ENCODE measurements at regions not wholly inside any gene's neighbourhood (a gene's known extent, or its start where the extent isn't known, plus 50 kb on each side); places are given as distances from the start of the nearest gene placed in this dataset.

DNA sequence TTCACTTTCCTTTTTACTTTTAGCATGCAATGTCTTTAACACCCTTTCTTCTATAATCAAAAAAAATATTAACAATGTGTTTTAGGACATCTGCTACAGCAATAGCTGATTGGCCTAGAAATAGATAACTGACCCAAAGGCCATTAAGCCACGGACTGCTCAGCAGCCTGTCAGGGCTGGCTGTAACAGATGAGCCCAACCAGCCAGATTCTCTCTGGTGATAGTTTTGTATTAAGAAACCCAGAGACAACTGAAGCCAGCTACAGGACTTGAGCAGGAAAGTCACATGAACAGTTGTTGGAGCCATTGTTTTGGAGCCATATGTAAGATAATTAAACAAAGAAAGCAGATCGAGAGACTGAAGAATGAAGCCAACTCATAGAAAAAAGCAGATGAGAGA lies 80.3 kb downstream of the DDIT4L start:
- BruUV-seq (replicated peaks) = no TSS peak
- intact Hi-C loops (cut with micrococcal nuclease; ENCODE audit: unreplicated experiment) = no loop called here
- DNase-seq (ENCODE audit: low read depth, low spot score) (no peak), ATAC-seq (no peak)
- Histone ChIP-seq H3K27ac (ENCODE audit: low read length) (no peak overlapping the region), H3K4me3 (ENCODE audit: low read depth in 2 of 2, low read length in 2 of 2) (no peak overlapping the region), H3K4me1 (ENCODE audit: control insufficient read depth, insufficient read depth, low read length) (no peaks in the 10 kb centered on the region), H3K9me3 (ENCODE audit: control insufficient read depth, insufficient read depth, low read depth, low read length) (no peaks in the 10 kb centered on the region), H3K36me3 (ENCODE audit: control insufficient read depth, insufficient read depth, low read length) (no peaks in the 10 kb centered on the region), H3K27me3 (ENCODE audit: control insufficient read depth, insufficient read depth, low read length) (no peaks in the 10 kb centered on the region)
- ChIA-PET CTCF (no interaction called here), POLR2A (no interaction called here)
- in situ Hi-C loops (cut with HindIII; ENCODE audit: low pct_unique_long_range_greater_than_20kb, low sequenced_read_pairs) = no loop called here
- TF ChIP-seq CTCF (IDR thresholded peaks at IDR 0.05) (no peak), TCF7L2 (IDR thresholded peaks at IDR 0.05; ENCODE audit: low read depth, low read length) (no peak), SIN3A (IDR thresholded peaks at IDR 0.05; ENCODE audit: borderline replicate concordance, insufficient read depth, low read depth, low read length) (no peak), REST (IDR thresholded peaks at IDR 0.05; ENCODE audit: insufficient read depth in 1 of 2, low read depth in 2 of 2, low read length in 1 of 2) (no peak), POLR2AphosphoS5 (IDR thresholded peaks at IDR 0.05; ENCODE audit: low read depth, low read length) (no peak)

DNA sequence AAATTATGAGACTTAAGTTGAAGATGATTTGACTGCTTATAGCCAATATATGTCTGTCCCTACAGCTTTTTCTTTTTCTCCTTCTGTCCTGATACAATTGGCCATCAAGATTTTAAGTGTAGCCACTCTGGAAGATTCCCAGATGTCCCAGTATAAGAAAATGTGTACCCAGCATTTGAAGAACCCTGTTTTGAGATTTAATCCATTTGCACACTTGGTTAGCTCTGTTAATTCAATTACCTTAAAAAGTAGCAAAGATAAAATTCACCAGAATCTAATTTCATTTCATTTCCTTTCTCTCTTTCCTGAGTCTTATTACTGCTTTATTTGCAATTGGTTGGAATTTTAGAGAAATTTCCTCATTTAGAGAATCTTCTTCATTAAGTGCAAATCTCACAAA lies 81.4 kb downstream of the DDIT4L start:
- Histone ChIP-seq H3K27ac (ENCODE audit: low read length) (no peak overlapping the region), H3K4me3 (ENCODE audit: low read depth in 2 of 2, low read length in 2 of 2) (no peak overlapping the region), H3K4me1 (ENCODE audit: control insufficient read depth, insufficient read depth, low read length) (no peaks in the 10 kb centered on the region), H3K36me3 (ENCODE audit: control insufficient read depth, insufficient read depth, low read length) (no peaks in the 10 kb centered on the region), H3K9me3 (ENCODE audit: control insufficient read depth, insufficient read depth, low read depth, low read length) (no peaks in the 10 kb centered on the region), H3K27me3 (ENCODE audit: control insufficient read depth, insufficient read depth, low read length) (no peaks in the 10 kb centered on the region)
- ChIA-PET POLR2A (no interaction called here), CTCF (no interaction called here)
- intact Hi-C loops (cut with micrococcal nuclease; ENCODE audit: unreplicated experiment) (no loop called here), in situ Hi-C loops (cut with HindIII; ENCODE audit: low pct_unique_long_range_greater_than_20kb, low sequenced_read_pairs) (no loop called here)
- BruUV-seq (replicated peaks) = no TSS peak
- no peak for DNase-seq (ENCODE audit: low read depth, low spot score)
- ATAC-seq = no peak
- TF ChIP-seq CTCF (IDR thresholded peaks at IDR 0.05) (no peak), SIN3A (IDR thresholded peaks at IDR 0.05; ENCODE audit: borderline replicate concordance, insufficient read depth, low read depth, low read length) (no peak), TCF7L2 (IDR thresholded peaks at IDR 0.05; ENCODE audit: low read depth, low read length) (no peak), REST (IDR thresholded peaks at IDR 0.05; ENCODE audit: insufficient read depth in 1 of 2, low read depth in 2 of 2, low read length in 1 of 2) (no peak), POLR2AphosphoS5 (IDR thresholded peaks at IDR 0.05; ENCODE audit: low read depth, low read length) (no peak)
